ENCODE measurements at regions not wholly inside any gene's neighbourhood (a gene's known extent, or its start where the extent isn't known, plus 50 kb on each side); places are given as distances from the start of the nearest gene placed in this dataset.

GRCh38 chr10:81145975-81146374 lies 608.3 kb downstream of the SH2D4B start:
- TF ChIP-seq CTCF (IDR thresholded peaks at IDR 0.05; ENCODE audit: low read depth, low read length) (no peak), POLR2A (IDR thresholded peaks at IDR 0.05; ENCODE audit: extremely low read depth, insufficient read length) (no peak), MYC (IDR thresholded peaks at IDR 0.05; ENCODE audit: low read depth, low read length) (no peak)
